Glomerular visceral epithelial cell (primary cell): ENCODE measurements at regions not wholly inside any gene's neighbourhood (a gene's known extent, or its start where the extent isn't known, plus 50 kb on each side); places are given as distances from the start of the nearest gene placed in this dataset.

Experiments
- DNase-seq: peaks from one replicate; pipeline ENCODE4 v3.0.0-alpha.2; 2016; ENCODE audit errors: extremely low spot score

DNA sequence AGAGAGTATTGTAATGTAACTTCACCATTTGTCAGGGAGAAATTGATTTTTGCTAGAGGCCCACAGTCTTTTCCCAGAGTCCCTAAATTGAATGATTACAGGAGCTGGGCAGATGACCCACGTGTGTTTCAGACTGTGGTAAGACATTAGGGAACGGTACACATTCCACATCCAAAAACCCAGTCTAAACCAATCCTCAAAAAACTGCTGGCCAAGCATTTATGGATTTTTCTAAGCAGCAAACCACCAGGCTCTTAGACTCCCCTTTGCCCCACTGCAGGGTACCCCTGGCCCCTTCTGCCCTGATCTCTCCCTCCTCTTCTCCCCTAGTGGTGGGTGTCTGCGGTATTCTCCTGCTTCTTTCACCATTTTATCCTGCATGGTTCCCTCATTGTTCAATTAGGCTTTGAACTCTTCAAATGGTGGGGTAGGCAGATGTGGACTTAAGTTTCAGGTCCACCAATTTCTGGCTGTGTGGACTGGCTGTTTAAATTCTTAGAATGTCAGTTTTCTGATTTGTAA, 135.5 kb upstream of the SORCS3 start:
- no peak for DNase-seq

GRCh38 chr10:104509981-104510380, 131.1 kb upstream of the SORCS3 start:
- DNase-seq: no peak

DNA sequence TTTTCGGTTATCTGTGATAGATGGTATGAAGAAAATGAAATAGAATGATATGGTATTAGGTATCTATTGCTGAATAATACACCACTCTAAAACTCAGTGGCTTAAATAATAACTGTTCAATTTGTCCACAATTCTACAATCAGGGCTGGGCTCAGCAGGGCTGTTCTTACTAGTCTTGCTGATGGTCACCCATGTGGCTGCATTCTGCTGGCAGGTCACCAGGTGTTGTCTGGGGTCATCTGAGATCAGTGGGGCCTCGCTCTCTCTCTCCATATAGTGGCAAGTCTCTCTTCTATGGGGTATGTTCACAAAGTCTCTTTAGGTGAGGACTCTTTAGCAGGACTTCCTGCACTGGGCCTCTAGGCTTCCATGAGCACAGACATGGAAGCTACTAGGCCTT, 130.4 kb upstream of the SORCS3 start:
- no peak for DNase-seq

DNA sequence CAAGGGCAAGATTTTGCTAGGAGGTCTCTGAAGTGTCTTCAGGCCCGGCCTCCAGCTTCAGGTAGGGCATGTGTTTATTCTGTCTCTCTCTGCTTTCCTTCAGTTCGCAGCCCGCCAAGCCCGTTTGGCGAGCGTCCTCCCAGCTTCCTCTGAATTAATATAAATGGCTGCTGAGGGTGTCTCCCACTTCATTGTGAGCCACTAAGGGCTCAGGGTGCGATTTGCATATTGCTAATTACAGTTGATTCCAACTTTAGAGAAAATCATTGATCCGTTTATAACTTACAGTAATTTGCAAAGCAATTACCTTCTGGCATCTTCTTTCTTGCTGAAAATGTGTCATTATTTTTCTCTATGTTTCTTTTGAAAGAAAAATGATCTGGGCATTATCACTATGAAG, 128.3 kb upstream of the SORCS3 start:
- DNase-seq: no peak

DNA sequence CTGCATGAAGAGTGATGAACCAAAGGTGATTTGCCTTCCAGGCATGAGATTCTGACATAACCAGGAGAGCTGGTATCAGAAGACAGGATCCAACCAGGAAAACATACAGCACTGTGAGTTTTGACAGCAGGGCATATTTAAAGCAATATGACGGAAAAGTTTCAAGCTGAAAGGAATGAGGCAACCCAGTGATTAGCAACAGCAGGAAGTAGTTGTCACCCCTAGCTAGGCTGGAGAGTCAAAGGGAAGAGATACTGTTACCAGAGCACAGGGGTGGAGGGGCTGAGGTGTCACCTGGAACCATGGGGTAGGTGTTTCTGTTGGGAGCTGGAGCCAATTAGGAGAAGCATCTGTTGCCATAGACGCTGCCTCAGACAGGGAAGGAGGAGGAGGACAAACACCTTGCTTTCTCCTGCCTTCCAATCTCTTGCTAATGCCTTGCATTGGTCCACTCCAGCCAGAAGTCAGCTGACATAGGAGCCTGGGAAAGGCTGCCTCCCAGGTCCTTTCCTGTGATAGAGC, 125.4 kb upstream of the SORCS3 start:
- DNase-seq: no peak

GRCh38 chr10:104516986-104517385, 124.1 kb upstream of the SORCS3 start:
- no peak for DNase-seq

DNA sequence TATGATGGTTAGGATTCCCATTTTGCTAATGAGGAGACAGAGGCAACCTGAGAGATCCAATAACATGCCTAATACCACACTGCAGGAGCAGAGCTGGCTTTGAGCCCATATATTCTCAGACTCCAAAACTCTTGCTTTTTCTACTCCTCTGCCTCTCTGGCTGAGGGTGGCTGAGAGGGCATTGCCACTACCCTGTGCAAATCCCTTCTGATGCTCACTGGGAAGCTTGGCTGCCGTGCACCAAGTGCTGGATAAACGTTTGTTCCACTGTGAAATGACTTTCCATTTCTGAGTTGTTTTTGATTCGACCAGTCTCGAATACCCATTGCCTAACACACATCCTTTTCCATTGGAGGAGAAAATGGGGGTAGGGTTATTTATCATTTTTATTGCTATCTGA, 123.1 kb upstream of the SORCS3 start:
- DNase-seq: no peak

DNA sequence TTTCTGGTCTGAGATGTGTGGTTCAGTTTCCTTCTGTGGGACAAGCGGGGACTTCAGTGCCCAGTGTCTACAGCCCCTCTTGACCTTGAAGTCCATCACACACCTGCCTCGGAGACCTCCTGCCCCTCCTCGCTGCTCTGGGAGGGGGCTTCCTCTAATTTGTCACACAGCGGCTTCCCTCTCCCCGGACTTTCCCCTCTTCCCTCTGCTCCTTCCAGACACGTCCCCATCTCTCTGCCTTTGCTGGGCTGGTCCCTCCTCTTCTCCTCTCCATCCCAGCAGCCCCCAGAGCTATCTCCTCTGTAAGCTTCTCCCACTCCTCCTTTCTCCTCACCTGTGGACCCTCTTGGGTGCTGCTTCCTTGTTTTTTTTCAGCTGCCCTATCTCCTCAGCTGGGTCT, 122.2 kb upstream of the SORCS3 start:
- DNase-seq: no peak

GRCh38 chr10:104520653-104521052, 120.4 kb upstream of the SORCS3 start:
- DNase-seq: no peak

DNA sequence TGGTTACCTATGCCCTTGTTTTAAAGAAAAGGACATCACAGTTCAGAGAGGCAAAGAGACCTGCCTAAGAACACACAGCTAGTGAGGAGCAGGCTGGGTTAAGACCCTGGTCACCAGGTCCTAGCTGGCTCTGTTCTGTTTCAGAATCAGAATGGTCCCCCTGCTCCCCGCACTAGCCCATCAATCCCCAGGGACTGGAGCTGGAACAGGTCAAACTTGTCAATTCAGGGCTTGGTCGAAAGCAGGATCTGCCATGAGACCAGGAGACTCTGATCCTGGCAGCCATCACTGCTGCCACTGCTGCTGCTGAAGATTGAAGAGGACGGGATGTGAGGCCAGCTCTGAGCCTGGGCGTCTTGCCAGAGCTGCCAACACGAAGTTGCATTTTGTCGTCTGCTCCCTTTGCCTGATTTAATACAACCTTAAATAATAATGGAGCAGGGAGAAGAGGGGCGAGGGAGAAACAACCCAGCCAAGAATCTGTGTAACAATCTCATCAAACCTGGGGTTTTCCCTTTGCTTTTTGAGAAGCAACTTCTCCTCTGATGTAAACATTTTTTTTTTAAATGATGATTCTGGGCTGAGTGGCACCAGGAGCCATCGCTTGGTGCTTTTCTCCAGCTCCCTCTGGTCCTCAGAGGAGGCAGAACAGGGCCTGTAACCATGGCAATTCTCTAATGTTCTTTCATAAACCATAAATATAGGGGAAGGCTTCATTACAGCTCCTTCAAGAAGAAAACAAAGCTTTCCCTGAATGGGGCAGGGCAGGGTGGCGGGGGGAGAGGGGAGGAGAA, 119.0 kb upstream of the SORCS3 start:
- no peak for DNase-seq

GRCh38 chr10:104526188-104526587, 114.9 kb upstream of the SORCS3 start:
- DNase-seq: no peak

GRCh38 chr10:104527013-104527412, 114.1 kb upstream of the SORCS3 start:
- DNase-seq: no peak

DNA sequence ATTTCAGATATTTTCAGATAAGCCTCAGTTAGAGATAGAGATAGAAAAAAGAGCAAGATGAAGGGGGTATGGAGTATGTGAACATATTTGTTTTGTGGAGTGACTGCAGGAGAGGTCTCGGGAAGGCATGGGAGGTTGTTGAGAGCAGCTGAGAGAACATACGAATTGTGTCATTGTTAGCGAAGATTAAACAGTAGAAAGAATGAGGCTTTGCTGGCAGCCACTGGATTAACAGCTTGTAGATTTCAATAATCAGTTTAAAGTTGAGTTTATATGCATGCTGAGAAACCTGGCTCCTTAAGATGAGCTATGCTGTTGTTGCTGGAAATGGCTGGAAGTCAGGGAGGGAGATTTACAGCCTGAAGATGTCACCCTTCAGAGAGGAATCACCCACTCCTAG, 100.9 kb upstream of the SORCS3 start:
- no peak for DNase-seq

DNA sequence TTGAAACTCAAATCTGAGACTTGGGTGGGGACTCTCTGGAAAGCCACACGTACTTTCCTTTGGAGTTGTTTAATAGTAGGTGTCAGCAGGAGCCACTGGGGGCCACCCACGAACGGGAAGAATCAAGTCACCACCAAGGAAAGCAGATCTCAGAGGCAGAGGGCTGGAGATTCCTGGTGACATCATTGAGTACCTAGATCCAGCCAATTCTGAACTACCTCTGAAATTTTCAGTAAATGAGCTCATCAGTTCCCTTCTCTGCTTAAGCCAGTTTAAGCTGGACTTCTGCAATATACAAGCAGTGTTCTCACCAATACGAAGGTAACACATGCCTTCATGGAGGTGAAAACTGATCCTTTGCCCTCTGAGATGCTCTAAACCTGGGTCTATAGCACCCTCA, 99.3 kb upstream of the SORCS3 start:
- DNase-seq: no peak

GRCh38 chr10:104546336-104546735, 94.8 kb upstream of the SORCS3 start:
- no peak for DNase-seq

DNA sequence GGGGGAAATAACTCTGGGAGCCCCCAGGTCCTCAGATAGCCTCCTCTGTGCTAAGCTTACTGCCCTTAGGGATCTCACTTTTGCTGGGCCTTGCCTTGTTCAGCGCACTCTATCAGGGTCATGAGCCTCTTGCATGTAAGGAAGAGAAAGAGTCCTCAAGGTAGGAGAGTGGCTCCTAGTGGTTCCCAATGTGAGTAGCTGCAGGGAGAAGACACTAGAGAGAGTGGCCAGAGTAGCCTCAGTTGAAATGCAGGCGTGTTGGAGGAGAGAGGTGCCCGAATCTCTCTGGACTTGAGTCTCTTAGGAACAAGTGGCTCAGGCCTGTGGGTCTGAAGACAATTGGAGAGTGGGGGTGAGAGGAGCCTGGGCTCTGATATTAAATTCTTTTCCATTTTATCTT, 94.3 kb upstream of the SORCS3 start:
- DNase-seq: no peak

DNA sequence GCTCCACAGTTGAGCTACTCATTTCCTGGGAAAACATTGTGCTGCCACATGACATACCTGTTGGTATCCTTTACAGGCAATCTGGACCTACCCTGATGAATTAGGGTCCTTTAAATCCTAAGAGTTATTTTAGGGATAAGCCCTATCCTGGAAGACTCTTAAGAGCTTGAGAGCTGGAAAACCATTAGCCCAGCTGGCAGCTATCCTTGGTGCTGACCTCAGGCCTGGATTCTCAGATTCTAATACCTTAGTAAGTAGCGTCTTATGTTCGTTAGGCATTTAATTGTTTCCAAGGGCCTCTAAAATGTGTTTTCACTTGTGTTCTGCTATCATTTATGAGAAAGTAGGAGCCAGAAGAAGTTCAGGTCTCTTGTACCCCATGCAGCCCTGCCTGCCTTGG, 93.0 kb upstream of the SORCS3 start:
- DNase-seq: no peak

DNA sequence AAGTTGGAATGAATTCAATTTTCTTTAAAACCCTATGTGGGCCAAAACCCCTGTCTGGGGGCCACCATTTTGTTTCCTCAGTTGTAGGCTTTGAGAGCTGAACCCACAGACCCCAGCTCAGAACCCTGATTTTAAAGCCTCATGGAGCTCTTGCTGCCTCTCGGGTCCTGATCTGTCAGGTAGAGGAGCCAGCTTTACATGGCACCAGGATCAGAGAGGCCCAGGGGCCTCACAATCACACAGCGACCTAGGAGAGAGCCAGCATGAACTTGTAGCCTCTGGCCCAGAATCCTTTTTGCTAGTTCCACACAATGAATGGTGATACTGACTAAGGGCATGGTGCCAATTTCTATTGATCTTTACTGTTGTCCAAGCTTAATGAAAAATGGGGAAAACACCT, 84.3 kb upstream of the SORCS3 start:
- no peak for DNase-seq

DNA sequence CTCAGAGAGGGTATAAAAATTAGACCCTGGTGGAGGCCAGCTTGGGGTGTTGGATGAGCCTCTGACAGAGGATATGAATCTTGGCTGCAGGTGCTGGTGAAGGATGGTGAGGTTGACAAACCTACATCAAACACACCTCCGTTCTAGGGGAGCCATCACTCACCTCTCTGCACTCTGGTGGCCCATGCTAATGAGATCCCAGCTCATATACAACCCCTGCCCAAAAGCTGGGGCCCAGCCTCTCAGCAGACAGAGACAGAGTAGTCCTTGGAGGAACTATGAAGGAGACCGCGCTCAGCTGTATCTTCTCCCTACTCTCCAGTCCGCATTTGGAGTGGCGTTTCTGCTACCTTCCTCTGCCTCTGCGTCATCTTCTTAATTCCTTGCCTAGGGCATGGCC, 83.1 kb upstream of the SORCS3 start:
- no peak for DNase-seq

DNA sequence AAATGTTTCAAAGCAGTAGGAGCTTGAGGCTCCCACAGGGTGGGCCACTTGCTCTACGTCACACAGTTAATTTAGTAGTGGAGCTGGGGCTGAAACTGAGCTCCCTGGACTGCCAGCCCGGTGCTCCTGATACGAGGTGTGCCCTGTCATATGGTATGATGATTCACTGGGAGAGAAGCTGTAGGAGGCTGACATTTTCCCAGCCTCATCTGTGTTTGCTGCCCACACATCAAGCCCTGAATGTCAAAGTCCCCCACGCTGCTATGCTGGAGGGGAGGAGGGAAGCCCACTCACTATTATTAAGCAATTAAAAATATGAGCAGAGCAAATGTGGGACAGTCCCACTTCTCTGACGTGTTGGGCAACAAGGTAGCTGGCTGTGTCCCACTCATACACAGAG, 81.2 kb upstream of the SORCS3 start:
- DNase-seq: no peak

DNA sequence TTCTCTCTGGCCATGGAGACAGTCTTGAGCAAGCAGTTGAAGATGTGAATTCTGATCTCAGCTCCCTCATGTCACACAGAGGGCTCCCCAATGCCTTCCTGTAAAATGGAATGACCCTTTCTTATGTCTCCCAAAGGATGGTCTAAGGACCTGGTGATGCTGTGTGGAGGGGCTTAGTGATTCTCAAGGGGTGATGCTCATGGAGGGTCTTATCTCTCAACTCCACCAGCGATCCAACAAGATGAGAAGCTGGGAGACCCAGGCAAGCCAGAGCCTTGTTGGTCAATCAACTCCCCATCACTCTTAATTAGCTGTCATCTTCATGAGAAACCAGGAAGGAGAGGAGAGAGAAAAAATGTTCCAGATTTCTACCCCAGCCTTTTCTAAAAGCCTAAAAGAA, 78.0 kb upstream of the SORCS3 start:
- no peak for DNase-seq

GRCh38 chr10:104563548-104563947, 77.5 kb upstream of the SORCS3 start:
- DNase-seq: no peak

- DNase-seq: no peak
Measured at GRCh38 chr10:104574427-104574826, 66.7 kb upstream of the SORCS3 start.

DNA sequence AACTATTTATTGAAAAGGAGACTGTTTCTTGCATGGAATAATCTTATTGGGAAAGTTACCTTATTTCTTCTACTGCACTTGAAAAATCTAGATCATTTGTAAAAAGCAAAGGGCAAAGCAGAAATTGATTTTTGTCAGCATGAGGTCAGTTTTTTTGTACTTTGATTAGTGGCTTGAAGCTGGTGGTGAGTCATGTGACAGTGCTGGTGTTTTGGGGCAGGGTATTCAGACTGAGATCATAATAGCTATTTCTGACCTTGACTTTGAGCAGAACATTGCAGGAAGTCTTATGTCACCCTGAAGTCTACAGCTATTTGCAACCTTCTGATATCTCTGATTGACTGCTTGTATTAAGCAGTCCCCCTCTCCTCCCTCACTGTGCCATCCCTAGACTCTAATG, 66.3 kb upstream of the SORCS3 start:
- DNase-seq: no peak
